Adrenal gland (tissue), 9 donors: ENCODE measurements at regions not wholly inside any gene's neighbourhood (a gene's known extent, or its start where the extent isn't known, plus 50 kb on each side); places are given as distances from the start of the nearest gene placed in this dataset.

Experiments used
- DNase-seq, 7 donors: peaks; one replicate each; pipeline ENCODE4 v3.0.0-alpha.2; 2019 to 2020
- H3K27ac ChIP-seq, 5 donors: fragments of 200-600 bp; sonication (generic) in 4 of 5; 1 replicate in 3 of 5; 2 replicates in 2 of 5; pipeline versions ENCODE4 v1.5.1 to v1.8.0; 2016 to 2020; ENCODE audit warnings: mild to moderate bottlenecking in 1 of 5
- H3K27me3 ChIP-seq: fragments of 200-600 bp; 2 replicates; pipeline ENCODE4 v1.8.0; 2021
- H3K36me3 ChIP-seq, 2 donors: fragments of 200-600 bp; replicated peaks in 1 of 2; 1 replicate in 1 of 2; 2 replicates in 1 of 2; pipeline versions ENCODE4 v1.5.1 to v1.8.0; 2018 to 2022
- H3K4me1 ChIP-seq, 2 donors: fragments of 200-600 bp; replicated peaks in 1 of 2; 1 replicate in 1 of 2; 2 replicates in 1 of 2; pipeline versions ENCODE4 v1.5.1 to v1.8.0; 2018 to 2021
- H3K4me3 ChIP-seq, 4 donors: fragments of 200-600 bp; sonication (generic) in 3 of 4; one replicate each; pipeline ENCODE4 v1.5.1; 2016 to 2018
- H3K9me3 ChIP-seq, 3 donors: fragments of 200-600 bp; sonication (generic) in 1 of 3; replicated peaks in 1 of 3; 1 replicate in 2 of 3; 2 replicates in 1 of 3; pipeline versions ENCODE4 v1.5.1 to v1.8.0; 2016 to 2021
- POLR2A ChIP-seq, 2 donors: fragments of 450-650 bp; IDR thresholded peaks; one replicate each; pipeline ENCODE4 v1.6.1; 2017; ENCODE audit warnings: antibody characterized with exemption in 2 of 2, mild to moderate bottlenecking in 2 of 2, moderate library complexity in 1 of 2
- WGBS, 4 donors: extraction: QIAGEN DNeasy Blood & Tissue Kit in 2 of 4; methylation state at CpG; one replicate each; pipeline versions ENCODE4 v1.1.5 to v1.1.7; 2013 to 2017; 5-methylcytosine and 5-hydroxymethylcytosine counted together
- intact Hi-C, 2 donors: fragments of 100-400 bp; cut with DNase I; formaldehyde crosslinking; loops; one replicate each; pipeline versions ENCODE4 v1.14.1 to v1.15.0; 2022 to 2023
- TF ChIP-seq, protein P1 (sequence below), 6 experiments: fragments of 450-650 bp in 4 of 6; fragments of 200-600 bp in 2 of 6; sonication (generic) in 1 of 6; IDR thresholded peaks; 1 replicate in 5 of 6; 2 replicates in 1 of 6; pipeline versions ENCODE4 v1.5.1 to v1.8.0; 2016 to 2021; ENCODE audit warnings: antibody characterized with exemption in 6 of 6, mild to moderate bottlenecking in 2 of 6, moderate library complexity in 1 of 6
- donor health status: healthy with polysubstance abuse.
- donor health status: Bipolar disorder and iron deficiency.
- donor health status: DM: yes; HTN: yes; CAD: no.
- donor health status: DM: no; HTN: no; CAD: no.
- donor health status: DM: no; HTN: no; CAD: no.

DNA sequence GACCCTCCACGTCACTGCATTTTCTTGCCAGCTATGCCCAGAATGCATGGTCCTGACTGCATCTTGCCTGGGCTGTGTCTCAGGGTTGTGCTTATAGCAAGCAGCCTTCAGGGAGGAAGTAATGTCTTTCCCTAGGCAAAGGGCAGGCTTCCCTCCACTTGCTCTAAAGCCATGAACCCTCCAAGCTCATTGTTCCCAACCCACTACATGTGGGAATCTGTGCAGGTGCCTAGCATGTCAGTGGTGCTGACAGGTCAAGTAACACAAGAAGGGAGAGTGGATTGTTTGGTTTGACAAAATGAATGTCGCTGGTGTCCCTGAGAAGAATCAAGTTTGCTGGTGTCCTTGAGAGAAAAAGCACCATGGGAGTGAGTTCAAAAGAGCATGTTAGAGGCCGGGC lies 53.9 kb upstream of the UCN3 start:
- TF ChIP-seq, protein P1, sequence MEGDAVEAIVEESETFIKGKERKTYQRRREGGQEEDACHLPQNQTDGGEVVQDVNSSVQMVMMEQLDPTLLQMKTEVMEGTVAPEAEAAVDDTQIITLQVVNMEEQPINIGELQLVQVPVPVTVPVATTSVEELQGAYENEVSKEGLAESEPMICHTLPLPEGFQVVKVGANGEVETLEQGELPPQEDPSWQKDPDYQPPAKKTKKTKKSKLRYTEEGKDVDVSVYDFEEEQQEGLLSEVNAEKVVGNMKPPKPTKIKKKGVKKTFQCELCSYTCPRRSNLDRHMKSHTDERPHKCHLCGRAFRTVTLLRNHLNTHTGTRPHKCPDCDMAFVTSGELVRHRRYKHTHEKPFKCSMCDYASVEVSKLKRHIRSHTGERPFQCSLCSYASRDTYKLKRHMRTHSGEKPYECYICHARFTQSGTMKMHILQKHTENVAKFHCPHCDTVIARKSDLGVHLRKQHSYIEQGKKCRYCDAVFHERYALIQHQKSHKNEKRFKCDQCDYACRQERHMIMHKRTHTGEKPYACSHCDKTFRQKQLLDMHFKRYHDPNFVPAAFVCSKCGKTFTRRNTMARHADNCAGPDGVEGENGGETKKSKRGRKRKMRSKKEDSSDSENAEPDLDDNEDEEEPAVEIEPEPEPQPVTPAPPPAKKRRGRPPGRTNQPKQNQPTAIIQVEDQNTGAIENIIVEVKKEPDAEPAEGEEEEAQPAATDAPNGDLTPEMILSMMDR (IDR thresholded peaks at IDR 0.05): no peak
- no peak for TF ChIP-seq POLR2A (IDR thresholded peaks at IDR 0.05)
- Histone ChIP-seq H3K36me3 (no peaks in the 10 kb centered on the region), H3K27ac (no peak overlapping the region), H3K27me3 (no peaks in the 10 kb centered on the region), H3K9me3 (no peaks in the 10 kb centered on the region), H3K4me3 (no peak overlapping the region), H3K4me1 (no peaks in the 10 kb centered on the region)
- WGBS, 4 donors: 46 to 81% (median 73%) methylated on average over 3 of the region's 3 CpGs
- DNase-seq: no peak
- intact Hi-C loops: no loop called here

- Histone ChIP-seq H3K4me3 (no peak overlapping the region), H3K36me3 (no peaks in the 10 kb centered on the region), H3K27ac (no peak overlapping the region), H3K4me1 (no peaks in the 10 kb centered on the region), H3K27me3 (no peaks in the 10 kb centered on the region), H3K9me3 (no peaks in the 10 kb centered on the region)
- TF ChIP-seq POLR2A (IDR thresholded peaks at IDR 0.05): no peak
- TF ChIP-seq, protein P1 (IDR thresholded peaks at IDR 0.05): no peak
- intact Hi-C loops: no loop called here
- 42 to 89% (median 66%) methylated on average over 1 of the region's 1 CpG for WGBS, 4 donors
- no peak for DNase-seq
Measured at GRCh38 chr10:5311617-5312016, 53.1 kb upstream of the UCN3 start.

- DNase-seq: no peak
- no peaks in the 10 kb centered on the region for H3K27me3 ChIP-seq
- 87 to 95% (median 94%) methylated on average over 5 of the region's 5 CpGs for WGBS, 4 donors
- H3K4me1 ChIP-seq: no peaks in the 10 kb centered on the region
- no peak overlapping the region for H3K4me3 ChIP-seq
- no peak overlapping the region for H3K27ac ChIP-seq
- TF ChIP-seq, protein P1 (IDR thresholded peaks at IDR 0.05): no peak
- TF ChIP-seq POLR2A (IDR thresholded peaks at IDR 0.05): no peak
- H3K9me3 ChIP-seq: no peaks in the 10 kb centered on the region
- H3K36me3 ChIP-seq: no peaks in the 10 kb centered on the region
- intact Hi-C loops: no loop called here
Measured at GRCh38 chr10:5314840-5315239, 49.9 kb upstream of the UCN3 start.
